ENCODE measurements at regions not wholly inside any gene's neighbourhood (a gene's known extent, or its start where the extent isn't known, plus 50 kb on each side); places are given as distances from the start of the nearest gene placed in this dataset.

- H3K27me3 Mint-ChIP-seq (ENCODE audit: low read depth), result no peaks in the 10 kb centered on the region; the same call in none of the 2 replicates
- peaks cover 20 to 32% of the 10 kb centered on the region in 2 experiments for H3K4me1 Mint-ChIP-seq
- no peak for TF ChIP-seq CTCF (conservative IDR thresholded peaks at IDR 0.05)
- no peak overlapping the region for H4K91ac ChIP-seq (ENCODE audit: insufficient read length, low read depth, low read length)
- no peak overlapping the region for H3K9ac ChIP-seq (ENCODE audit: extremely low read depth, insufficient read length, low read length)
- H3T11ph ChIP-seq (ENCODE audit: low read length), result no peak overlapping the region
- H3K4me3 Mint-ChIP-seq, result no peak overlapping the region
- no peak overlapping the region for H3K23ac ChIP-seq (ENCODE audit: insufficient read length, low read depth, low read length)
- H3K79me1 ChIP-seq (ENCODE audit: insufficient read depth, low read depth, low read length, poor library complexity, severe bottlenecking), result no peaks in the 10 kb centered on the region
- H2BK12ac ChIP-seq (ENCODE audit: insufficient read length, low read depth, low read length), result no peak overlapping the region
- H3K27ac Mint-ChIP-seq, result no peak overlapping the region
- H2BK5ac ChIP-seq (ENCODE audit: insufficient read length, low read length), result no peak overlapping the region
- no peak overlapping the region for H2AFZ ChIP-seq (ENCODE audit: low read length)
- no peak overlapping the region for H3K56ac ChIP-seq (ENCODE audit: insufficient read length, low read depth, low read length)
- no peaks in the 10 kb centered on the region for H3K79me2 ChIP-seq (ENCODE audit: insufficient read depth, low read length)
- no peak overlapping the region for H3K4ac ChIP-seq (ENCODE audit: low read depth, low read length)
- no peaks in the 10 kb centered on the region for H3K23me2 ChIP-seq (ENCODE audit: insufficient read length, low read depth, low read length, poor library complexity, severe bottlenecking)
- no peak overlapping the region for H4K5ac ChIP-seq (ENCODE audit: insufficient read length, low read depth, low read length)
- no peak overlapping the region for H3K27ac ChIP-seq (ENCODE audit: insufficient read length, low read depth, low read length)
- H4K8ac ChIP-seq (replicated peaks; ENCODE audit: insufficient read length, low read depth, low read length), result no peak overlapping the region
- no peak overlapping the region for H2AK5ac ChIP-seq (ENCODE audit: insufficient read length, low read length)
- H2BK20ac ChIP-seq (ENCODE audit: low read depth, low read length, poor library complexity, severe bottlenecking), result no peak overlapping the region
- WGBS (ENCODE audit: extremely low coverage, insufficient read length, low lambda C conversion rate), result no CpG with 5 or more reads among the region's 1 CpG
- H3K9me3 Mint-ChIP-seq, result no peaks in the 10 kb centered on the region; a peak in 1 of 5 replicates
- no peak for DNase-seq
- no peak overlapping the region for H3K14ac ChIP-seq (ENCODE audit: insufficient read depth, low read length)
- no peaks in the 10 kb centered on the region; the same call in 1 of the 2 replicates for H3K27me3 ChIP-seq (ENCODE audit: insufficient read depth, low read length)
- H2BK15ac ChIP-seq (ENCODE audit: low read depth, low read length), result no peak overlapping the region
- no peak overlapping the region for H3K18ac ChIP-seq (ENCODE audit: insufficient read length, low read depth, low read length)
- no peaks in the 10 kb centered on the region for H4K20me1 ChIP-seq (ENCODE audit: control insufficient read depth, insufficient read depth, insufficient read length)
- no peaks in the 10 kb centered on the region for H3K36me3 Mint-ChIP-seq (ENCODE audit: insufficient read depth in 1 of 3, low read depth in 3 of 3)
- no peaks in the 10 kb centered on the region for H3K9me3 ChIP-seq (ENCODE audit: control insufficient read depth, low read depth, low read length)
- no peak overlapping the region for H2BK120ac ChIP-seq (ENCODE audit: low read depth, low read length, poor library complexity, severe bottlenecking)
- H3K4me2 ChIP-seq (ENCODE audit: insufficient read depth, insufficient read length, low read length), result no peak overlapping the region
- 0 out of 2 replicates have a peak, but pooled peaks cover 2% of the 10 kb centered on the region for H3K4me1 ChIP-seq (ENCODE audit: insufficient read depth, low read length)
These were observed 299.0 kb upstream of the E2F7 start for GRCh38 chr12:77364400-77364799.
